K562 (cell line): ENCODE measurements at regions not wholly inside any gene's neighbourhood (a gene's known extent, or its start where the extent isn't known, plus 50 kb on each side); places are given as distances from the start of the nearest gene placed in this dataset.

Experiments used
- CTBP1 ChIP-seq: fragments of 450-650 bp; IDR thresholded peaks from 2 replicates; pipeline ENCODE4 v1.6.1; 2016; ENCODE audit warnings: borderline replicate concordance
- ERF ChIP-seq: fragments of 450-650 bp; formaldehyde crosslinking; IDR thresholded peaks from 2 replicates; pipeline ENCODE4 v1.4.0; 2020; ENCODE audit warnings: mild to moderate bottlenecking, mixed read lengths
- EWSR1 ChIP-seq: fragments of 450-650 bp; IDR thresholded peaks from 2 replicates; pipeline ENCODE4 v1.6.1; 2018; ENCODE audit warnings: borderline replicate concordance, mild to moderate bottlenecking, low read depth, moderate library complexity; ENCODE audit not compliant: partially characterized antibody
- FOXA1 ChIP-seq: fragments of 450-650 bp; IDR thresholded peaks from 2 replicates; pipeline ENCODE4 v1.6.1; 2016; ENCODE audit warnings: mild to moderate bottlenecking, borderline replicate concordance
- FOXJ2 ChIP-seq: fragments of 200-800 bp; sonication (Bioruptor generic); IDR thresholded peaks from 2 replicates; pipeline ENCODE4 v1.6.1; 2016; ENCODE audit warnings: missing genetic modification characterization, missing compliant biosample characterization
- HMGN3 ChIP-seq: IDR thresholded peaks from 2 replicates; pipeline ENCODE4 v1.6.1; 2011; ENCODE audit warnings: borderline replicate concordance, low read depth, mild to moderate bottlenecking, mixed read lengths, low read length; ENCODE audit not compliant: insufficient read length; ENCODE audit errors: extremely low read depth
- NFE2 ChIP-seq: IDR thresholded peaks from 2 replicates; pipeline ENCODE4 v1.6.1; 2014; ENCODE audit warnings: antibody characterized with exemption, low read depth
- NFYB ChIP-seq: IDR thresholded peaks from 2 replicates; pipeline ENCODE4 v1.6.1; 2011; ENCODE audit warnings: mild to moderate bottlenecking, moderate library complexity; ENCODE audit not compliant: insufficient read length; ENCODE audit errors: extremely low read depth
- PCBP2 ChIP-seq: fragments of 200-400 bp; formaldehyde crosslinking; IDR thresholded peaks from 2 replicates; pipeline ENCODE4 v1.6.1; 2018; ENCODE audit warnings: low read length, low read depth, mild to moderate bottlenecking, moderate library complexity; ENCODE audit not compliant: poor library complexity, severe bottlenecking
- PML ChIP-seq: IDR thresholded peaks from 2 replicates; pipeline ENCODE4 v1.6.1; 2012; ENCODE audit warnings: low read length, inconsistent platforms
- SRSF1 ChIP-seq: fragments of 200-400 bp; formaldehyde crosslinking; IDR thresholded peaks from 2 replicates; pipeline ENCODE4 v1.6.1; 2017; ENCODE audit warnings: mild to moderate bottlenecking, low read depth, low read length, moderate library complexity
- SRSF3 ChIP-seq: fragments of 200-400 bp; formaldehyde crosslinking; IDR thresholded peaks from 2 replicates; pipeline ENCODE4 v1.6.1; 2016; ENCODE audit warnings: mild to moderate bottlenecking, low read length, moderate library complexity; ENCODE audit not compliant: insufficient read depth
- TAF1 ChIP-seq: IDR thresholded peaks from 2 replicates; pipeline ENCODE4 v1.6.1; 2011; ENCODE audit warnings: mild to moderate bottlenecking, low read length, moderate library complexity; ENCODE audit not compliant: insufficient read depth, control insufficient read depth, severe bottlenecking; ENCODE audit errors: extremely low read depth
- TSC22D4 ChIP-seq: fragments of 450-650 bp; IDR thresholded peaks from 2 replicates; pipeline ENCODE4 v1.6.1; 2016; ENCODE audit warnings: missing genetic modification characterization, missing biosample characterization, control low read depth
- UBTF ChIP-seq, 2 experiments: IDR thresholded peaks; 2 replicates each; pipeline ENCODE4 v1.6.1; 2012; ENCODE audit warnings: improper control_type of control experiment in 2 of 2, low read depth in 2 of 2, low read length in 2 of 2, borderline replicate concordance in 1 of 2
- ZFP30 ChIP-seq: fragments of 250-450 bp; sonication (Bioruptor Pico); IDR thresholded peaks from 2 replicates; pipeline ENCODE4 v1.8.0; 2022; ENCODE audit warnings: moderate library complexity, mild to moderate bottlenecking, inconsistent platforms, borderline replicate concordance
- ZFP36 ChIP-seq: fragments of 150-350 bp; IDR thresholded peaks from 2 replicates; pipeline ENCODE4 v1.6.1; 2018; ENCODE audit warnings: low read length, low read depth; ENCODE audit not compliant: partially characterized antibody
- ZNF589 ChIP-seq: fragments of 200-800 bp; sonication (Bioruptor generic); IDR thresholded peaks from 2 replicates; pipeline ENCODE4 v1.6.1; 2016; ENCODE audit warnings: low read depth, missing genetic modification characterization, missing compliant biosample characterization
- TF ChIP-seq, protein P1 (sequence below): fragments of 250-450 bp; sonication (Bioruptor Pico); IDR thresholded peaks from 2 replicates; pipeline ENCODE4 v1.8.0; 2022; ENCODE audit warnings: inconsistent platforms, mild to moderate bottlenecking, moderate library complexity, borderline replicate concordance

- TF ChIP-seq NFE2 (peak; percentile 13; the same call in 1 of the 2 replicates), EWSR1 (no peak), ERF (no peak), ZFP36 (peak; percentile 53), SRSF3 (no peak), UBTF (IDR thresholded peaks at IDR 0.05; ENCODE audit: borderline replicate concordance in 1 of 2, low read depth in 2 of 2, low read length in 2 of 2) (0 out of 4 replicates have a peak, but pooled peaks of 1 of the 2 experiments have one; percentile 13), FOXA1 (no peak), PCBP2 (no peak), PML (peak; percentile 55; the same call in 1 of the 2 replicates), NFYB (no peak), TSC22D4 (tag) (no peak), FOXJ2 (tag) (peak; percentile 68; the same call in 1 of the 2 replicates), HMGN3 (peak; percentile 80), SRSF1 (no peak), TAF1 (no peak), ZFP30 (CRISPR knock-in tag) (no peak), CTBP1 (peak; percentile 99), ZNF589 (peak; percentile 85)
- TF ChIP-seq, protein P1, sequence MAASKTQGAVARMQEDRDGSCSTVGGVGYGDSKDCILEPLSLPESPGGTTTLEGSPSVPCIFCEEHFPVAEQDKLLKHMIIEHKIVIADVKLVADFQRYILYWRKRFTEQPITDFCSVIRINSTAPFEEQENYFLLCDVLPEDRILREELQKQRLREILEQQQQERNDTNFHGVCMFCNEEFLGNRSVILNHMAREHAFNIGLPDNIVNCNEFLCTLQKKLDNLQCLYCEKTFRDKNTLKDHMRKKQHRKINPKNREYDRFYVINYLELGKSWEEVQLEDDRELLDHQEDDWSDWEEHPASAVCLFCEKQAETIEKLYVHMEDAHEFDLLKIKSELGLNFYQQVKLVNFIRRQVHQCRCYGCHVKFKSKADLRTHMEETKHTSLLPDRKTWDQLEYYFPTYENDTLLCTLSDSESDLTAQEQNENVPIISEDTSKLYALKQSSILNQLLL (CRISPR knock-in tag) = no peak
Measured at GRCh38 chr6:15915508-15916178, 213.2 kb upstream of the MYLIP start (continued).
